Astrocyte of the cerebellum (primary cell): ENCODE measurements at regions not wholly inside any gene's neighbourhood (a gene's known extent, or its start where the extent isn't known, plus 50 kb on each side); places are given as distances from the start of the nearest gene placed in this dataset.

Experiments used
- DNase-seq: peaks from one replicate; pipeline ENCODE4 v3.0.0-alpha.2; 2011; ENCODE audit warnings: low read depth
- H3K4me3 ChIP-seq: 2 replicates; pipeline ENCODE4 v1.5.1; 2011; ENCODE audit warnings: mild to moderate bottlenecking, low read depth, low read length, moderate library complexity
- in situ Hi-C: cut with HindIII; loops from 2 replicates; pipeline ENCODE4 v1.10.0; 2017; ENCODE audit warnings: low sequenced_read_pairs
- TF ChIP-seq, protein P1 (sequence below): IDR thresholded peaks from 2 replicates; pipeline ENCODE4 v1.5.1; 2012; ENCODE audit warnings: low read length, low read depth, moderate library complexity, mild to moderate bottlenecking; ENCODE audit errors: missing control alignments

- in situ Hi-C loops = no loop called here
- DNase-seq = no peak
- TF ChIP-seq, protein P1, sequence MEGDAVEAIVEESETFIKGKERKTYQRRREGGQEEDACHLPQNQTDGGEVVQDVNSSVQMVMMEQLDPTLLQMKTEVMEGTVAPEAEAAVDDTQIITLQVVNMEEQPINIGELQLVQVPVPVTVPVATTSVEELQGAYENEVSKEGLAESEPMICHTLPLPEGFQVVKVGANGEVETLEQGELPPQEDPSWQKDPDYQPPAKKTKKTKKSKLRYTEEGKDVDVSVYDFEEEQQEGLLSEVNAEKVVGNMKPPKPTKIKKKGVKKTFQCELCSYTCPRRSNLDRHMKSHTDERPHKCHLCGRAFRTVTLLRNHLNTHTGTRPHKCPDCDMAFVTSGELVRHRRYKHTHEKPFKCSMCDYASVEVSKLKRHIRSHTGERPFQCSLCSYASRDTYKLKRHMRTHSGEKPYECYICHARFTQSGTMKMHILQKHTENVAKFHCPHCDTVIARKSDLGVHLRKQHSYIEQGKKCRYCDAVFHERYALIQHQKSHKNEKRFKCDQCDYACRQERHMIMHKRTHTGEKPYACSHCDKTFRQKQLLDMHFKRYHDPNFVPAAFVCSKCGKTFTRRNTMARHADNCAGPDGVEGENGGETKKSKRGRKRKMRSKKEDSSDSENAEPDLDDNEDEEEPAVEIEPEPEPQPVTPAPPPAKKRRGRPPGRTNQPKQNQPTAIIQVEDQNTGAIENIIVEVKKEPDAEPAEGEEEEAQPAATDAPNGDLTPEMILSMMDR = no peak
- H3K4me3 ChIP-seq = no peak overlapping the region
Observed at GRCh38 chr2:106294182-106294581, 100.1 kb upstream of the UXS1 start.

DNA sequence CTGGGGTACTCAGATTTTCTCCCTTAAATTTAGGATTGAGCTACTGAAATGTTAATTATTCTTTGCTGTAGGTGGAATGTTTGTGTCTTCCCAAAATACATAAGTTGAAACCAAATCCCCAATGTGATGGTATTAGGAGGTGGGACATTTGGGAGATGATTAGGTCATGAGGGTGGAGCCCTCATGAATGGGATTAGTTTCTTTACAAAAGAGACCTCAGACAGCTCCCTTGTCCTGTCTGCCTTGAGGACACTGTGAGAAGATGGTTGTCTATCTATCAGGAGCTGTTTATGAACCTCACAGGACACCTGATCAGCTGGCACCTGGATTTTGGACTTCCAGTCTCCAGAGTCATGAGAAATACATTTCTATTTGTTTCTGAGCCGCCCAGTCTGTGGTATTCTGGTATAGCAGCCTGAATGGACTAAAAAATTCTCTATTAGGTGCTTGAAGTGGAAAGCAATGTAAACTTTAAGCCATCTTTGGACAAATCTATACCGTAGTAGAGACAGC is 99.2 kb upstream of the UXS1 start:
- no peak overlapping the region for H3K4me3 ChIP-seq
- no peak for DNase-seq
- TF ChIP-seq, protein P1 = no peak
- in situ Hi-C loops = no loop called here

- TF ChIP-seq, protein P1 = no peak
- no peak overlapping the region for H3K4me3 ChIP-seq
- DNase-seq = no peak
- in situ Hi-C loops = no loop called here
Observed at GRCh38 chr2:106292627-106293026, 98.5 kb upstream of the UXS1 start.

GRCh38 chr2:106288873-106289272 is 94.8 kb upstream of the UXS1 start:
- no peak overlapping the region for H3K4me3 ChIP-seq
- no peak for DNase-seq
- in situ Hi-C loops = no loop called here
- TF ChIP-seq, protein P1 = no peak

GRCh38 chr2:106285237-106285829 is 91.2 kb upstream of the UXS1 start:
- DNase-seq = no peak
- TF ChIP-seq, protein P1 = no peak
- no peak overlapping the region for H3K4me3 ChIP-seq
- in situ Hi-C loops = no loop called here

DNA sequence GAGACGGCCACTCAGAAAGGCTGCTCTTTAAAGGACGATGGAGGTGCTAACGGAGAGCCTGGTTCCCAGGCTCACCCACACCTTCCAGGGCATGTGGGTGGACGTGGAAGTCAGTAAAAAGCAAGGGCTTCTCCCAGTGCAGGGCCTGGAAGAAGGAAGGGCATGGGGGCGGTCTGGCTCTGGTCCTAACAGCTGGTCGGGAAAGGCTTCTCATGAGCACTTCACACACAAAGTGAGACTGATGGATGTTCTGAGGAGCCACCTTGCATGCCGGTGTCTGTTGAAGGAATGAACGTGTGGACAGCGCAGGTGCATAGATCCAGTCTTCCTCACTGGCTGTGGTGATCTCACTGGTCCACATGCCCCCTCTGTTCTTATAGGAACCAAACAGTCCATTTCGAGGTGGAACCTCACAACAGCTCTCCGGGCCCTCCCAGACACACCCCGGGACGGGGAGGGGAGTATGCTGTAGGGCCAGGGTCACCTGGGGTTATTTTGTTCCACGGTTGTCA is 90.6 kb upstream of the UXS1 start:
- in situ Hi-C loops = no loop called here
- DNase-seq = no peak
- H3K4me3 ChIP-seq = no peak overlapping the region
- TF ChIP-seq, protein P1 = no peak
